Gastroesophageal sphincter (tissue), 3 donors: ENCODE measurements at regions not wholly inside any gene's neighbourhood (a gene's known extent, or its start where the extent isn't known, plus 50 kb on each side); places are given as distances from the start of the nearest gene placed in this dataset.

Experiments used
- CTCF ChIP-seq, 4 experiments: fragments of 200-600 bp in 2 of 4; fragments of 450-650 bp in 2 of 4; sonication (generic) in 1 of 4; IDR thresholded peaks; one replicate each; pipeline ENCODE4 v1.5.1; 2017 to 2019; ENCODE audit warnings: antibody characterized with exemption in 4 of 4, mild to moderate bottlenecking in 2 of 4, moderate library complexity in 2 of 4
- EP300 ChIP-seq: sonication (generic); formaldehyde crosslinking; IDR thresholded peaks from one replicate; pipeline ENCODE4 v1.6.1; 2017; ENCODE audit warnings: antibody characterized with exemption, mild to moderate bottlenecking
- POLR2A ChIP-seq, 2 donors: fragments of 450-650 bp; IDR thresholded peaks; one replicate each; pipeline ENCODE4 v1.6.1; 2017; ENCODE audit warnings: antibody characterized with exemption in 2 of 2, mild to moderate bottlenecking in 2 of 2, moderate library complexity in 1 of 2
- POLR2AphosphoS5 ChIP-seq: sonication (generic); formaldehyde crosslinking; IDR thresholded peaks from one replicate; pipeline ENCODE4 v1.6.1; 2017; ENCODE audit warnings: antibody characterized with exemption

- no peak for TF ChIP-seq CTCF (IDR thresholded peaks at IDR 0.05)
- no peak for TF ChIP-seq POLR2A (IDR thresholded peaks at IDR 0.05)
- TF ChIP-seq POLR2AphosphoS5 = no peak
- no peak for TF ChIP-seq EP300
These were observed 87.1 kb upstream of the LINC01488 start for GRCh38 chr11:69394234-69394868.
